Endothelial cell of umbilical vein (primary cell): ENCODE measurements at regions not wholly inside any gene's neighbourhood (a gene's known extent, or its start where the extent isn't known, plus 50 kb on each side); places are given as distances from the start of the nearest gene placed in this dataset.

Experiments
- BruUV-seq: library from RNA; stranded (reverse); fragments of 400-500 nt; replicated peaks from 2 replicates; lab custom pipeline; 2021; lab: Mats Ljungman, UMichigan
- CTCF ChIA-PET: fragments of 300-600, 350-600 bp; sonication (Branson Sonifier 250); formaldehyde crosslinking; loops from one replicate; lab custom pipeline; 2021; ENCODE audit warnings: antibody characterized with exemption, inconsistent platforms; lab: Charles Lee
- POLR2A ChIA-PET: fragments of 300-600, 350-600 bp; sonication (Branson Sonifier 250); formaldehyde crosslinking; loops from one replicate; lab custom pipeline; 2021; ENCODE audit warnings: antibody characterized with exemption, inconsistent platforms; lab: Charles Lee
- DNase-seq: peaks from one replicate; pipeline ENCODE4 v3.0.0-alpha.2; 2011; ENCODE audit warnings: low read depth, low spot score
- FAIRE-seq: peaks from 2 replicates; lab custom pipeline; 2011; peaks lifted over from hg19 to GRCh38; lab: Jason Lieb, UNC
- H2AFZ ChIP-seq: 2 replicates; pipeline ENCODE4 v1.6.0; 2012; ENCODE audit warnings: low read depth, low read length, control low read depth, inconsistent platforms
- H3K27ac ChIP-seq: 2 replicates; pipeline ENCODE4 v1.5.1; 2011; ENCODE audit warnings: low read depth, mild to moderate bottlenecking, control low read depth, low read length, moderate library complexity; ENCODE audit not compliant: insufficient read depth
- H3K27me3 ChIP-seq, 2 experiments: 2 replicates each; pipeline versions ENCODE4 v1.6.0 to v1.6.1; 2011; ENCODE audit warnings: low read length in 2 of 2, mixed read lengths in 1 of 2; ENCODE audit not compliant: control insufficient read depth in 2 of 2, insufficient read depth in 2 of 2
- H3K36me3 ChIP-seq, 2 experiments: 2 replicates in 1 of 2; 3 replicates in 1 of 2; pipeline ENCODE4 v1.5.1; 2011; ENCODE audit warnings: low read length in 2 of 2, mild to moderate bottlenecking in 1 of 2, moderate library complexity in 1 of 2; ENCODE audit not compliant: control insufficient read depth in 2 of 2, insufficient read depth in 2 of 2; ENCODE audit errors: extremely low read depth in 1 of 2
- H3K4me1 ChIP-seq: 3 replicates; pipeline ENCODE4 v1.5.1; 2011; ENCODE audit warnings: mild to moderate bottlenecking, low read length; ENCODE audit not compliant: control insufficient read depth, insufficient read depth; ENCODE audit errors: extremely low read depth
- H3K4me2 ChIP-seq: 2 replicates; pipeline ENCODE4 v1.6.1; 2011; ENCODE audit warnings: low read length, control low read depth, mixed read lengths; ENCODE audit not compliant: insufficient read depth
- H3K4me3 ChIP-seq, 3 experiments: fragments of 200-600 bp in 1 of 3; sonication (generic), shearing (Covaris generic) in 1 of 3; replicated peaks in 1 of 3; 2 replicates each; pipeline ENCODE4 v1.5.1; 2011 to 2016; ENCODE audit warnings: control low read depth in 3 of 3, low read length in 3 of 3, mild to moderate bottlenecking in 2 of 3, inconsistent platforms in 1 of 3, low read depth in 1 of 3, moderate library complexity in 1 of 3; ENCODE audit not compliant: insufficient read depth in 1 of 3
- H3K79me2 ChIP-seq: 2 replicates; pipeline ENCODE4 v1.6.0; 2012; ENCODE audit warnings: low read length, inconsistent platforms; ENCODE audit not compliant: control insufficient read depth, insufficient read depth
- H3K9ac ChIP-seq: replicated peaks from 2 replicates; pipeline ENCODE3; 2011; ENCODE audit warnings: low read length, control low read depth; ENCODE audit not compliant: insufficient read depth; ENCODE audit errors: extremely low read depth
- H3K9me1 ChIP-seq: replicated peaks from 3 replicates; pipeline ENCODE4 v1.6.0; 2011; ENCODE audit warnings: mild to moderate bottlenecking, low read length; ENCODE audit not compliant: control insufficient read depth, insufficient read depth; ENCODE audit errors: extremely low read depth
- H3K9me3 ChIP-seq: replicated peaks from 2 replicates; pipeline ENCODE4 v1.5.1; 2012; ENCODE audit warnings: low read length, inconsistent platforms; ENCODE audit not compliant: control insufficient read depth, insufficient read depth
- H4K20me1 ChIP-seq: replicated peaks from 2 replicates; pipeline ENCODE3; 2011; ENCODE audit warnings: mild to moderate bottlenecking, low read length; ENCODE audit not compliant: control insufficient read depth, insufficient read depth; ENCODE audit errors: extremely low read depth
- EZH2 ChIP-seq: IDR thresholded peaks from 2 replicates; pipeline ENCODE4 v1.6.1; 2012; ENCODE audit warnings: borderline replicate concordance, low read depth, mild to moderate bottlenecking, moderate library complexity, low read length, inconsistent platforms; ENCODE audit not compliant: severe bottlenecking
- FOS ChIP-seq: IDR thresholded peaks from 2 replicates; pipeline ENCODE4 v1.6.1; 2011; ENCODE audit warnings: mild to moderate bottlenecking, low read length, moderate library complexity, borderline replicate concordance; ENCODE audit not compliant: insufficient read depth
- GATA2 ChIP-seq: IDR thresholded peaks from 2 replicates; pipeline ENCODE4 v1.7.0; 2011; ENCODE audit warnings: low read depth, mild to moderate bottlenecking, moderate library complexity, mixed read lengths, low read length; ENCODE audit not compliant: insufficient read length, insufficient read depth
- JUN ChIP-seq: IDR thresholded peaks from 2 replicates; pipeline ENCODE4 v1.6.1; 2011; ENCODE audit warnings: borderline replicate concordance, low read depth; ENCODE audit not compliant: insufficient read length, insufficient read depth
- MYC ChIP-seq: IDR thresholded peaks from one replicate; pipeline ENCODE4 v1.6.1; 2011; ENCODE audit warnings: mild to moderate bottlenecking, low read depth, low read length
- POLR2A ChIP-seq: IDR thresholded peaks from 2 replicates; pipeline ENCODE4 v1.6.1; 2012; ENCODE audit warnings: low read depth, mild to moderate bottlenecking, control low read depth, low read length
- POLR2AphosphoS5 ChIP-seq: IDR thresholded peaks from 2 replicates; pipeline ENCODE4 v1.6.1; 2012; ENCODE audit warnings: low read depth, mild to moderate bottlenecking, control low read depth, low read length, moderate library complexity; ENCODE audit not compliant: insufficient read depth
- dilution Hi-C: fragments of 300-500 bp; cut with MboI; formaldehyde crosslinking; loops from one replicate; pipeline ENCODE4 v1.15.0; 2019; ENCODE audit warnings: low sequenced_read_pairs; ENCODE audit not compliant: extremely low pct_ligation_motif_present
- intact Hi-C: fragments of 100-400 bp; cut with micrococcal nuclease; formaldehyde crosslinking; loops from one replicate; pipeline ENCODE4 v1.10.0; 2022
- TF ChIP-seq, protein P1 (sequence below), 2 donors: IDR thresholded peaks; 1 replicate in 1 of 2; 2 replicates in 1 of 2; pipeline ENCODE4 v1.5.1; 2011; ENCODE audit warnings: low read length in 2 of 2, mild to moderate bottlenecking in 2 of 2, moderate library complexity in 2 of 2, control low read depth in 1 of 2, inconsistent platforms in 1 of 2, low read depth in 1 of 2; ENCODE audit not compliant: insufficient read depth in 1 of 2; ENCODE audit errors: extremely low read depth in 1 of 2
- TF ChIP-seq, protein P2 (sequence below): IDR thresholded peaks from 2 replicates; pipeline ENCODE4 v1.6.1; 2011; ENCODE audit not compliant: insufficient read depth, insufficient read length

DNA sequence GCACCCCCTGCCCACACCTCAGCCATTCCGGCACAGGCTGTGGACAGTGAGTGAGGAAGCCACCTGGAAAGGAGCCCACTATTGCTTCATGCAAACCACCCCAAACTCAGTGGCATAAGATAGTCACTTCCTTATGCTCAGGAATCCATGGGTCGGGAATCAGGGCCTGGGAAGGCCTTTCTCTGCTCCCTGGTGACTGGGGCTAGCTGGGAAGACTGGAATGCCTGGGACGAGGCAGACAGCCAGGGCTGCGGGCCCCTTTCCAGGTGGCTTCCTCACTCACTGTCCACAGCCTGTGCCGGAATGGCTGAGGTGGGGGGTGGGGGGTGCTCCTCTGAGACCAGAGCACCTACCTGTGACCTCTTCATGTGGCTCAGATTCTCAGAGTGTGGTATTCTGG is 74.1 kb upstream of the GRB10 start:
- TF ChIP-seq POLR2A (no peak), POLR2AphosphoS5 (no peak), EZH2 (no peak)
- TF ChIP-seq, protein P1, sequence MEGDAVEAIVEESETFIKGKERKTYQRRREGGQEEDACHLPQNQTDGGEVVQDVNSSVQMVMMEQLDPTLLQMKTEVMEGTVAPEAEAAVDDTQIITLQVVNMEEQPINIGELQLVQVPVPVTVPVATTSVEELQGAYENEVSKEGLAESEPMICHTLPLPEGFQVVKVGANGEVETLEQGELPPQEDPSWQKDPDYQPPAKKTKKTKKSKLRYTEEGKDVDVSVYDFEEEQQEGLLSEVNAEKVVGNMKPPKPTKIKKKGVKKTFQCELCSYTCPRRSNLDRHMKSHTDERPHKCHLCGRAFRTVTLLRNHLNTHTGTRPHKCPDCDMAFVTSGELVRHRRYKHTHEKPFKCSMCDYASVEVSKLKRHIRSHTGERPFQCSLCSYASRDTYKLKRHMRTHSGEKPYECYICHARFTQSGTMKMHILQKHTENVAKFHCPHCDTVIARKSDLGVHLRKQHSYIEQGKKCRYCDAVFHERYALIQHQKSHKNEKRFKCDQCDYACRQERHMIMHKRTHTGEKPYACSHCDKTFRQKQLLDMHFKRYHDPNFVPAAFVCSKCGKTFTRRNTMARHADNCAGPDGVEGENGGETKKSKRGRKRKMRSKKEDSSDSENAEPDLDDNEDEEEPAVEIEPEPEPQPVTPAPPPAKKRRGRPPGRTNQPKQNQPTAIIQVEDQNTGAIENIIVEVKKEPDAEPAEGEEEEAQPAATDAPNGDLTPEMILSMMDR (IDR thresholded peaks at IDR 0.05; ENCODE audit: extremely low read depth in 1 of 2, insufficient read depth in 1 of 2, low read depth in 1 of 2, low read length in 2 of 2) = no peak
- TF ChIP-seq, protein P2, sequence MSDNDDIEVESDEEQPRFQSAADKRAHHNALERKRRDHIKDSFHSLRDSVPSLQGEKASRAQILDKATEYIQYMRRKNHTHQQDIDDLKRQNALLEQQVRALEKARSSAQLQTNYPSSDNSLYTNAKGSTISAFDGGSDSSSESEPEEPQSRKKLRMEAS = no peak
- BruUV-seq = no TSS peak
- DNase-seq = no peak
- CTCF ChIA-PET = no interaction called here
- intact Hi-C loops = no loop called here
- no peak overlapping the region for H3K4me2 ChIP-seq
- no peak overlapping the region for H3K27ac ChIP-seq
- no peak overlapping the region for H2AFZ ChIP-seq
- H3K9me1 ChIP-seq = no peaks in the 10 kb centered on the region
- no peak overlapping the region for H3K9ac ChIP-seq
- H3K4me3 ChIP-seq = no peak overlapping the region
- FAIRE-seq = no peak
- dilution Hi-C loops = no loop called here
- H4K20me1 ChIP-seq = no peaks in the 10 kb centered on the region
- no peaks in the 10 kb centered on the region for H3K9me3 ChIP-seq
- H3K4me1 ChIP-seq = no peaks in the 10 kb centered on the region
- H3K27me3 ChIP-seq = peaks cover 0 to 1% of the 10 kb centered on the region in 2 experiments
- POLR2A ChIA-PET = interaction anchor here (0.6 kb wide), 1 partner anchor 38 kb away, joined by 3 read pairs; no protein-coding TSS in a partner anchor
- H3K36me3 ChIP-seq = no peaks in the 10 kb centered on the region
- no peaks in the 10 kb centered on the region for H3K79me2 ChIP-seq

DNA sequence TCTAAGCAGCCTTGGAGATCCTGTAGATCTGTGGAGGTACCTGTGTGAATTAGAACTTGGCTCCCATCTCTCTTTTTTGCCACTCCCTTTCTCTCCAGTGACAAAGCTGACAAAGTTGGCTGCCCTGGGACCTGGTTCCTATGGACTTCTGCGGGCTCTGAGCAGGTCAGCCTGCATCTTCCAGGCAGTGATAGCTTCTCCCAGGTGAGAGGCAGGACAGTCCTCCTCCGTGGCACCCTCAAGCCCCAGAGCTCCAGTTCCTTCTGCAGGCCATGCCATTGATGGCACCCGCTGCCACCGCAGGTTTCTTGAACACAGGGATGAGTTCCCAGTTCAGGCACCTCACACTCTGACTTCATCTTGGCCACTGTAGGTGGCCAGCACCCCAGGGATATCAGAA is 73.5 kb upstream of the GRB10 start:
- Histone ChIP-seq H2AFZ (no peak overlapping the region), H3K4me3 (no peak overlapping the region), H3K27me3 (peaks cover 0 to 1% of the 10 kb centered on the region in 2 experiments), H4K20me1 (no peaks in the 10 kb centered on the region), H3K9me3 (no peaks in the 10 kb centered on the region), H3K9ac (no peak overlapping the region), H3K4me2 (no peak overlapping the region), H3K27ac (no peak overlapping the region), H3K4me1 (no peaks in the 10 kb centered on the region), H3K9me1 (no peaks in the 10 kb centered on the region), H3K79me2 (no peaks in the 10 kb centered on the region), H3K36me3 (no peaks in the 10 kb centered on the region)
- dilution Hi-C loops (no loop called here), intact Hi-C loops (no loop called here)
- TF ChIP-seq, protein P1 (IDR thresholded peaks at IDR 0.05; ENCODE audit: extremely low read depth in 1 of 2, insufficient read depth in 1 of 2, low read depth in 1 of 2, low read length in 2 of 2) = no peak
- TF ChIP-seq EZH2 (no peak), MYC (no peak), POLR2A (no peak), FOS (no peak), GATA2 (no peak), POLR2AphosphoS5 (no peak), JUN (no peak)
- TF ChIP-seq, protein P2 = no peak
- DNase-seq = no peak
- ChIA-PET CTCF (no interaction called here), POLR2A (interaction anchor here (0.6 kb wide), 1 partner anchor 38 kb away, joined by 3 read pairs; no protein-coding TSS in a partner anchor)
- no peak for FAIRE-seq
- no TSS peak for BruUV-seq
